ENCODE measurements at regions not wholly inside any gene's neighbourhood (a gene's known extent, or its start where the extent isn't known, plus 50 kb on each side); places are given as distances from the start of the nearest gene placed in this dataset.

DNA sequence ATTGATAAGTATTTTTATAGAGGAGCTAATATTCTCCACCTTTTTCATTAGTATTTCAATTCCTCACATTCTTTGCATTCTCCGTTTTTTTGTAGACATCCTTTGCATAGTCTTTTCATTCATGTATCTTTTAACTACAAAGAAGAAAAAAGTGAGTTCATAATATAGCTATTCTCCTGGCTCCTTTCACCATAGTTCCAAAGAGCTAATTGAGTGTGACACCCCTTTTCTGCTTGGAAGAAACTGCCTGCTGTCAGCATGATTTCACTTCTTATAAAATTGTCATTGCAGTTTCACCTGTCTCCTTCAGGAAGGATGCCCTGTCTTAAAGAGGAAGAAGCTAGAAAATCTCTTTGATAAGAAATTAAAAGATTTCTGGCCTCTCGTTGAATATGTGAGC, 991.1 kb downstream of the KCNT2 start:
- DNase-seq: no peak

DNA sequence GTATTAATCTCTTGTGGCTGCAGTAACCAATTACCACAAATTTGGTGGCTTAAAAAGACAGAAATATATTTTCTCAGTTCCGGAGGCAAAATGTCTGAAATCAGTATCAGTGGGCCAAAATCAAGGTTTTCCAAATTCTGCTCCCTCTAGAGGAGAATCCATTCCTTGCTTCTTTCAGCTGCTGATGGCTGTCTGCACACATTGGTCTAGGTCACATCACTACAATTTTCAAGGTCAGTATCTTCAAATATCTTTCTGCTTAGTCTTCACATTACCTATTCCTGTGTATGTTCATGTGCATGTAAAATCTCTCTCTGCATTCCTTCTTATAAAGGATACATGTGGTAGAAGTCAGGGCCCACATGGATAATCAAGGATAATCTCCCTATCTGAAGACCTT, 999.4 kb downstream of the KCNT2 start:
- DNase-seq: no peak

DNA sequence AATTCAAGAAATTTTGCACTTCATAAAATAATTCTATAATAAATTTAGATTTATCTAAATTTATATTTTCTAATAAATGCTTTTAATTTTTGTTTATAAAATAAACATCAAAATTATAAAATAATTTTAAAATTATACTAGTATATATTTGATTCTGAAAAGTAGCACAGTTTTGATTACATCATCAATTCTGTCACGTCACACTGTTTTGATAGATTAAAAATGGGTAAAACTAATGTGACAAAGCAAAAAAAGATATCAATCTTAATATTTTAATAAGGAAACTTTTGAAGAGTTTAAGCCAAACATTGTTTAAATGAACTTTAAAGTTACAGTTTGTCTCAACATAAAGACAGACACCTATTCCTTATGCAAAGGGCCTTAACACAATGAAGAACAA, 1001.8 kb downstream of the KCNT2 start:
- no peak for DNase-seq

- DNase-seq: no peak
Observed at GRCh38 chr1:195604287-195604686, 1004.0 kb downstream of the KCNT2 start.

DNA sequence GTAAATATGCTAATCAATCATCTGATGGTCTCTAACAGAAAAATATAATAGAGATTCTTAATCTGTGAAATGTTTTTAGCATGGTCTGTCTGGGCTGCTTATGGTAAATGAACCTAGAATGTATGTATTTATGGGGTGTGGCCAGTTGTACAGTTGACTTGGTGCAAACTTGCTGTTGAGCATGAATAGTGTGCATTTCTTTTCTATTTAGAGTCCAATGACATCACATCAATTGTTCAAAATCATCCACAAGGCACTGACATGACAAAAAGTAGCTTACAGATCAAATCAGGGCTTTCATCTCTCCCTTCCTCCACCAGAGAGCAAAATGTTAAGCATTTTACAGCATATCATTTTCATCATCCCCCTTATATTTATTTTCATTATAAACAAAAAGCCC, 1010.3 kb downstream of the KCNT2 start:
- no peak for DNase-seq

- no peak for DNase-seq
Observed at GRCh38 chr1:195594773-195595172, 1013.5 kb downstream of the KCNT2 start.

DNA sequence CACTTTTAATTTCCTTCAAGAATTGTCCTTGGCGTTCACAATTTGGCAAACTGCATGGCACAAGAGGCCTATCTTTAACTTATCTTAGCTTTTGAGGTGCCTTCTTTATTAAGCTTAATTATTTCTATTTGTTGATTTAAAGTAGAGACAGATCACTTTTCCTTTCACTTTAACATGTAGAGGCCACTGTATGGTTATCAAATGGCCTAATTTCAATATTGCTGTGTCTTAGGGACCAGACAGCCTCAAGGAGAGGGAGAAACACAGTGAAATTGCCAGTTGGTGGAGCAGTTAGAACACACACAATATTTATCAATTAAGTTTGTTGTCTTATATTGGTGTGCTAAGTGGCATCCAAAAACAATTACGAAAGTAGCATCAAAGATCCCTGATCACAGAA, 1013.9 kb downstream of the KCNT2 start:
- DNase-seq: no peak

GRCh38 chr1:195591917-195592672, 1016.1 kb downstream of the KCNT2 start:
- no peak for DNase-seq

GRCh38 chr1:195590649-195591048, 1017.6 kb downstream of the KCNT2 start:
- DNase-seq: no peak

GRCh38 chr1:195584870-195585624, 1023.2 kb downstream of the KCNT2 start:
- no peak for DNase-seq

GRCh38 chr1:195580988-195581387, 1027.3 kb downstream of the KCNT2 start:
- no peak for DNase-seq

DNA sequence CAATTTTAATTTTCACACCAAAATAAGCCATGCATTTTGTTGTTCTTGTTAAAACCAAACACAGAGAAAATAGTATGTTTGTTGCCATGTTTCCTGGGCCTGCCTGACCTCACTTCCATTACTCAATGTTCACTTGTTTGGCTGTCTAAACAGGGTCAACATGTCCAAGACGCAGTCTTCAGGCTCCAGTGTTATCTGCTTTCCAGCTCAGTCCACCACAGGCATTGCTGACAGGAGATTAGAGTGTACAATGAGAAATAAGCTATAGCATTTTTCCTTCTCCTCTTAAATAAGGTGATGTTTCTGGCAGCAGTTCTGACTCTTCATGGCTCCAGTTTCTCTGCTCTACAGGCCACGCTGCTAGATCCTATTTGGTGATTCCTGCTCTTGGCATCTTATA, 1030.5 kb downstream of the KCNT2 start:
- no peak for DNase-seq

GRCh38 chr1:195576641-195577040, 1031.6 kb downstream of the KCNT2 start:
- DNase-seq: no peak

DNA sequence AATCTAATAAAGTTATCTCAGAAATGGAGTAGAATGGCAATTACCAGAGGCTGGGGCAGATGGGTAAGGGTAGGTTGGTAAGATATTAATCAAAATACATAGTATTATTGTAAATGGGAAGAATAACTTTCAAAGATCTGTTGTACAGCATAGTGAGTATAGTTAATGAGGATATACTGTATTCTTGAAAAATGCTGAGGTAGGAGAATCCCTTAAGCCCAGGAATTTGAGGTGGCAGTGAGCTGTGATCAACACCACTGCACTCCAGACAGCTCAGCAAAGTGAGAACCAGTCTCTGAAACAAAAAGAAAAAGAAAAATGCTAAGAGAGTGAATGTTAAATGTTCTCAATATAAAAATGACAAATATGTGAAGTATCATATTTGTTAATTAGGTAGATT, 1033.7 kb downstream of the KCNT2 start:
- no peak for DNase-seq

- no peak for DNase-seq
Observed at GRCh38 chr1:195569934-195570333, 1038.3 kb downstream of the KCNT2 start.

- no peak for DNase-seq
Observed at GRCh38 chr1:195568389-195568788, 1039.9 kb downstream of the KCNT2 start.

GRCh38 chr1:195562074-195562473, 1046.2 kb downstream of the KCNT2 start:
- DNase-seq: no peak

DNA sequence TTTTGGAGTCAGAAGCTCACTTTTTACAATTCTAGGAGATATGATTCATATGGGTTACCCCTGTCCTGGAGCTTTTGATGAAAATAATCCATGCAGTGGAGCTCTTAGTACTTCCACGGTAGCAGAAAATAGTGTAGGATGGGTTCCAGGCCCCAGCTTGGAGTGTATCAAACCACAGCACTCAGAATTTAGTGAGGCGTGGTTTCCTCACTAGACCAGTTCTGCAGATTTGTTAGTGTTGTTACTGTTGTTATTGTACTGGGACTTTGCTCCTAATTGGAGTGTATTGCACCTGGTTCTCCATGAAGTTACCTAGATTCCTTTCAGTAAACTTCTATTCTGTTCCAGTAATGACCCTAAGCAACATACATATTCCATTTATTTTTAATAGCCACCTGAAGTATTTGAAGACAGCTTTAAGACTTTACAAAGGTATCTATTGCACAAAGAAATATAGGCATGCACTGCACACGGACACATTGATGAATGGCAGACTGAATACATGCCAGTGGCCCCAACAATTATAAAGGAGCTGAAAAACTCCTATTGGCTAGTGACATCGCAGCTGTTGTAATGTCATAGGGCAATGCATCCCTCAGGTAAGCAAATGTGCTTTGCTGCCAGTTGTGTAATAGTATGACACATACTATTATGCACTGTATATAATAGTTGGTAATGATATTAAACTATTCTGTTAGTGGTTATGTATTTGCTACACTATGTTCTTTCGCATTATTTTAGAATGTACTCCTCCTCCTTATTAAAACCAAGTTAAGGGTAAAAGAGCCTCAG, 1058.0 kb downstream of the KCNT2 start:
- no peak for DNase-seq

DNA sequence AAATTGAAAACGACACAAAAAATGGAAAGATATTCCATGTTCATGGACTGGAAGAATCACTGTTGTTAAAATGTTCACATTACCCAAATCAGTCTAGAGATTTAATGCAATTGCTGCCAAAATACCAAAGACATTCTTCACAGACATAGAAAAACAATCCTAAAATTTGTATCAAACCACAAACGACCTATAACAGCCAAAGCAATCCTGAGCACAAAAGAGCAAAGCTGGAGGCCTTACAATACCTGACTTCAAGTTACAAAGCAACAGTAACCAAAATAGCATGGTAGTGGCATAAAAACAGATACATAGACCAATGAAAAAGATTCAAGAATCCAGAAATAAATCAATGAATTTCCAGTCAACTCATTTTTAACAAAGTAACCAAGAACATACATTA, 1077.3 kb downstream of the KCNT2 start:
- no peak for DNase-seq

GRCh38 chr1:195529881-195530280, 1078.4 kb downstream of the KCNT2 start:
- no peak for DNase-seq

- no peak for DNase-seq
Observed at GRCh38 chr1:195520757-195521156, 1087.5 kb downstream of the KCNT2 start.

DNA sequence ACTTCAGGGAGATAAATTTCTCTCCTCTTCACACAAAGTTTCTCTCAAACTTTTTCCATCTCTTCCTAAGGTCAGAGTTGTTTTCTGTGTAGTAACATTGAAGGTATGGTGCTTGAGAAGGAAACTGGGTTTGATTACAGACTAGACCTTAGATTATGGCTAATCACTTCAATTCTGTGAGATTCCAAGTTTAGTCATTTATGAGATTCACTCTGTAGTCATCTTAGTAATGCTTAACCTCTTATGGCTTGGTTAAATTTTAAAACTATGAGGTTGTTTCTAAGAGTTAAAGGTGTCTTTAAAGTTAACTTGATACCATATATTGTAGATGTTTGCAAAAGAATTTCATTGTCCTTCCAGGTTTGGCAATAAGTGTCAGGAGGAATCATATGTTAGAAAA, 1092.2 kb downstream of the KCNT2 start:
- DNase-seq: no peak

- no peak for DNase-seq
Observed at GRCh38 chr1:195511501-195511900, 1096.7 kb downstream of the KCNT2 start.

GRCh38 chr1:195501118-195501517, 1107.1 kb downstream of the KCNT2 start:
- DNase-seq: no peak

Data from activated CD4-positive, alpha-beta T cell treated with anti-CD3 and anti-CD28 coated beads, Interleukin-10, Interleukin-2, amounts not matched to agents 100 ng/mL and 50 ng/mL, durations not matched to agents 16 hours and 8 hours (primary cell).